Activated CD8-positive, alpha-beta T cell treated with anti-CD3 and anti-CD28 coated beads for 36 hours (primary cell): ENCODE measurements at regions not wholly inside any gene's neighbourhood (a gene's known extent, or its start where the extent isn't known, plus 50 kb on each side); places are given as distances from the start of the nearest gene placed in this dataset.

Source experiments
- ATAC-seq: fragments of 200-7000 bp; cut with Tn5 transposase; one replicate; pipeline ENCODE4 v1.10.0; 2021; ENCODE audit warnings: mild to moderate bottlenecking, moderate library complexity
- CTCF ChIA-PET: fragments of 350-600 bp; sonication (Branson Sonifier 250); formaldehyde crosslinking; loops from one replicate; lab custom pipeline; 2021; ENCODE audit warnings: antibody characterized with exemption; lab: Charles Lee
- POLR2A ChIA-PET: fragments of 350-600 bp; sonication (Branson Sonifier 250); formaldehyde crosslinking; loops from one replicate; lab custom pipeline; 2021; ENCODE audit warnings: antibody characterized with exemption; lab: Charles Lee
- DNase-seq: peaks from one replicate; pipeline ENCODE4 v3.0.0-alpha.2; 2020
- H3K27ac Mint-ChIP-seq: one replicate; pipeline ENCODE4 v1.8.0; 2021; ENCODE audit warnings: mild to moderate bottlenecking, mixed read lengths
- H3K27me3 Mint-ChIP-seq: one replicate; pipeline ENCODE4 v1.8.0; 2021; ENCODE audit warnings: mixed read lengths
- H3K36me3 Mint-ChIP-seq: one replicate; pipeline ENCODE4 v1.8.0; 2021; ENCODE audit warnings: low read depth, mixed read lengths
- H3K4me1 Mint-ChIP-seq: one replicate; pipeline ENCODE4 v1.8.0; 2021; ENCODE audit warnings: low read depth, mixed read lengths
- H3K4me3 Mint-ChIP-seq: one replicate; pipeline ENCODE4 v1.8.0; 2021; ENCODE audit warnings: mild to moderate bottlenecking, moderate library complexity, mixed read lengths
- H3K9me3 Mint-ChIP-seq: one replicate; pipeline ENCODE4 v1.8.0; 2021; ENCODE audit warnings: mixed read lengths
- intact Hi-C: fragments of 100-400 bp; cut with micrococcal nuclease; formaldehyde crosslinking; loops from one replicate; pipeline ENCODE4 v1.10.0; 2022
- TF ChIP-seq, protein P1 (sequence below): fragments of 200-600 bp; IDR thresholded peaks from one replicate; pipeline ENCODE4 v1.8.0; 2022; ENCODE audit warnings: antibody characterized with exemption, mild to moderate bottlenecking

DNA sequence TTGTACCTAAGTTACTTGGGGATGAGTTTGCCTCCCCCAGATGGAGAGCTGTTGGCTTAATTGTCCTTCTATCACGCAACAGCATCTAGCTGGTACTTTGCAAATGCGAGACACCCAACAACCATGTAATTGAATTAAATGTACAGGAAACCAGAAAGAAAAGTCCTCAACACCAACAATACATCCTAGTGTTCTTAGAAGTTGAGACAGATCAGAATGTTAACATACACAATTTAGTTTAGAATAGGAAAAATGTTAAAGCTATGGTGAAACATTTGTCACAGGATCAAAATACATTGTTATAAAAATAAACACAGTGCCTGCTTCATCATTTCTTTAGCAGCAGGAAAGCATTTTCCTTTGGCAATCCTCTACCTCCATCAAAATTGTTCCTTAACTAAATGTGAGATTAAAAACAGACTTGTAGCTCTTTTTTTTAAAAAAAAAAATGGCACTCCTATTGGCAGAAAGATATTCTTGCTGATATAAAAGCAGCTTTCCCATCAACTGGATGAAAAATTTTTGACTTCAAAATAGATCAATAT is 163.1 kb upstream of the MID1 start:
- H3K27me3 Mint-ChIP-seq = no peaks in the 10 kb centered on the region
- TF ChIP-seq, protein P1, sequence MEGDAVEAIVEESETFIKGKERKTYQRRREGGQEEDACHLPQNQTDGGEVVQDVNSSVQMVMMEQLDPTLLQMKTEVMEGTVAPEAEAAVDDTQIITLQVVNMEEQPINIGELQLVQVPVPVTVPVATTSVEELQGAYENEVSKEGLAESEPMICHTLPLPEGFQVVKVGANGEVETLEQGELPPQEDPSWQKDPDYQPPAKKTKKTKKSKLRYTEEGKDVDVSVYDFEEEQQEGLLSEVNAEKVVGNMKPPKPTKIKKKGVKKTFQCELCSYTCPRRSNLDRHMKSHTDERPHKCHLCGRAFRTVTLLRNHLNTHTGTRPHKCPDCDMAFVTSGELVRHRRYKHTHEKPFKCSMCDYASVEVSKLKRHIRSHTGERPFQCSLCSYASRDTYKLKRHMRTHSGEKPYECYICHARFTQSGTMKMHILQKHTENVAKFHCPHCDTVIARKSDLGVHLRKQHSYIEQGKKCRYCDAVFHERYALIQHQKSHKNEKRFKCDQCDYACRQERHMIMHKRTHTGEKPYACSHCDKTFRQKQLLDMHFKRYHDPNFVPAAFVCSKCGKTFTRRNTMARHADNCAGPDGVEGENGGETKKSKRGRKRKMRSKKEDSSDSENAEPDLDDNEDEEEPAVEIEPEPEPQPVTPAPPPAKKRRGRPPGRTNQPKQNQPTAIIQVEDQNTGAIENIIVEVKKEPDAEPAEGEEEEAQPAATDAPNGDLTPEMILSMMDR = no peak
- intact Hi-C loops = no loop called here
- no peaks in the 10 kb centered on the region for H3K9me3 Mint-ChIP-seq
- DNase-seq (no peak), ATAC-seq (no peak)
- H3K27ac Mint-ChIP-seq = no peak overlapping the region
- POLR2A ChIA-PET = no interaction called here
- H3K4me1 Mint-ChIP-seq = no peaks in the 10 kb centered on the region
- no peaks in the 10 kb centered on the region for H3K36me3 Mint-ChIP-seq
- no peak overlapping the region for H3K4me3 Mint-ChIP-seq
- CTCF ChIA-PET = interaction anchor here (1.6 kb wide), 1 partner anchor 14 kb away, joined by 9 read pairs; no protein-coding TSS in a partner anchor

DNA sequence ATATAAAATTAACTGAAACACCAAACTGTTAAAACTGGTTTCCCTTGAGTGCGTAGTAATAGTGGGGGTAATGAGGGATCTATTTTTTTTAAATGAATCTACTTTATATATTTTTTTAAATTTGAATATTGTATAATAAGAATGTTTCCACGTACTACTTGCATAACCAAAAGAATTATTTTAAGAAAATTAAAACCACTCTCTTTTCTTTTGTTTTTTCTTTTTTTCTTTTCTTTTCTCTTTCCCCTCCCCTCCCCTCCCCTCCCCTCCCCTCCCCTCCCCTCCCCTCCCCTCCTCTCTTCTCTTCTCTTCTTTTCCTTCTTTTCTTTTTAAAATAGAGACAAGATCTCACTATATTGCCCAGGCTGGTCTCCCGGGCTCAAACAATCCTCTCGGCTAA is 166.9 kb upstream of the MID1 start:
- ChIA-PET CTCF (no interaction called here), POLR2A (no interaction called here)
- no peak overlapping the region for H3K27ac Mint-ChIP-seq
- DNase-seq = no peak
- TF ChIP-seq, protein P1 = no peak
- no peaks in the 10 kb centered on the region for H3K9me3 Mint-ChIP-seq
- H3K27me3 Mint-ChIP-seq = no peaks in the 10 kb centered on the region
- no peak for ATAC-seq
- H3K4me3 Mint-ChIP-seq = no peak overlapping the region
- intact Hi-C loops = no loop called here
- no peaks in the 10 kb centered on the region for H3K4me1 Mint-ChIP-seq
- no peaks in the 10 kb centered on the region for H3K36me3 Mint-ChIP-seq

DNA sequence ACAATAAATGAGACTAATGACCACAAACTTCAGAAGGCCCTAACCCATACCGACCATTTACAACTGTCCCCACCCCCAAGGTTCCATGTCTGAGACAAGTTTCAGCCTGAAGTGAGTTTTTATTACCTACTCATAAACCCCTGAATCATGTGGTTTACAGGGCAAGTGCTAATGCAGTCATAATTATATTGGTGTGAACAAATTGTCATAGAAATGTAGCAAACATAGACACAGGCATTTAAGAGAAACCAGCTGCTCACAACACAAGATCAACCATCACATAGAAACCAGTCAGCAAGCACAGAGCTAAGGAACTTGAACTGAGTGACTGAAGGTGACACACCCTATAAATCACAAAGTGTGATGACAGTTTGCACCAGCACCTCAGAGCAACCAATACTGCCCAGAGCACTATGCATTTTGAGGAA is 173.8 kb upstream of the MID1 start:
- Mint-ChIP-seq H3K36me3 (no peaks in the 10 kb centered on the region), H3K27ac (no peak overlapping the region), H3K9me3 (no peaks in the 10 kb centered on the region), H3K4me3 (no peak overlapping the region), H3K4me1 (no peaks in the 10 kb centered on the region), H3K27me3 (no peaks in the 10 kb centered on the region)
- POLR2A ChIA-PET = no interaction called here
- CTCF ChIA-PET = no interaction called here
- intact Hi-C loops = no loop called here
- TF ChIP-seq, protein P1 = no peak
- DNase-seq (no peak), ATAC-seq (no peak)

DNA sequence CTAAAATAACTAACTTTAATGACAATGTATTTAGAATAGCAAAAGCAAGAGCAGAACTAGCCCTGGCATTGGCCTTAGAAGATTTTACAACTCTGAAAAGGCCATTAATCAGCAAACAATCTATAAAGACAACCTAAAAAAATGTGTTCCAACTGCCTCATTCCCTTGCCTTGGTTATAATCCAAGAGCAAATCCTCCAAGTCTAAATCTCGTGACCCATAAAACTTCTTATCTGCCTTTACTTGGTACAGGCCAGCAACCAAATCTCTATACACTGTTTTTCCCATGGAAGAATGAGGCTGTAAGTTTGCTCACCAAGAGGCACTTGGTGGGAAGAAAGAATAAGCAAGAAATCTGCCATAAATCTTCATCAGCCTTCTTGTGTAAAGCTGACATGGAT is 175.3 kb upstream of the MID1 start:
- Mint-ChIP-seq H3K4me3 (no peak overlapping the region), H3K27ac (no peak overlapping the region), H3K36me3 (no peaks in the 10 kb centered on the region), H3K9me3 (no peaks in the 10 kb centered on the region), H3K4me1 (no peaks in the 10 kb centered on the region), H3K27me3 (no peaks in the 10 kb centered on the region)
- POLR2A ChIA-PET = no interaction called here
- no peak for DNase-seq
- intact Hi-C loops = no loop called here
- no peak for ATAC-seq
- CTCF ChIA-PET = no interaction called here
- TF ChIP-seq, protein P1 = no peak

DNA sequence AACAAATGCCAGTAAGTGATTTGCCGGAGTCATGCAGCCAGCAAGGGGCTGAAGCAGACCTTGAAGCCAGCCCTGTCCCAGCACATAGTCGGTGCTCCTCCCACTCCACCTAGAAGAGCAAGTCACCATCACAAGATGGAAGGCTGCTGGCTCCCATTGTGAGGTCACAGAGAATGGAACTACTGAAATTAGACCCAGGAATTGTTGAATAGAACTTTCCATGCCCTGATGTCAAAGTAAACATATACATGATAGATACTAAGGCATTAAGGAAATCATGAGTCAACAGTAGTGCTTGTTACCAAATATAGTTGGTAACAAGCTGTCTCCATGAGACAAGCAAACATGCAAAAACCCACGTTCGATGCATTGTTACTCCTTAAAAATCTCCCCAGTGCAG is 177.1 kb upstream of the MID1 start:
- no peaks in the 10 kb centered on the region for H3K36me3 Mint-ChIP-seq
- H3K4me3 Mint-ChIP-seq = no peak overlapping the region
- TF ChIP-seq, protein P1 = no peak
- CTCF ChIA-PET = no interaction called here
- H3K27ac Mint-ChIP-seq = no peak overlapping the region
- intact Hi-C loops = no loop called here
- DNase-seq (no peak), ATAC-seq (no peak)
- POLR2A ChIA-PET = no interaction called here
- no peaks in the 10 kb centered on the region for H3K4me1 Mint-ChIP-seq
- no peaks in the 10 kb centered on the region for H3K9me3 Mint-ChIP-seq
- no peaks in the 10 kb centered on the region for H3K27me3 Mint-ChIP-seq
